ENCODE measurements at regions not wholly inside any gene's neighbourhood (a gene's known extent, or its start where the extent isn't known, plus 50 kb on each side); places are given as distances from the start of the nearest gene placed in this dataset.

GRCh38 chr13:79807554-79807953 lies 326.6 kb downstream of the NDFIP2 start:
- no peak for DNase-seq
- Histone ChIP-seq H3K27me3 (ENCODE audit: control insufficient read depth, insufficient read depth, low read length) (no peaks in the 10 kb centered on the region), H3K36me3 (replicated peaks; ENCODE audit: control insufficient read depth, insufficient read depth, low read length) (no peaks in the 10 kb centered on the region), H3K4me3 (ENCODE audit: insufficient read depth, low read depth, low read length) (no peak overlapping the region)

- no peak for DNase-seq
- Histone ChIP-seq H3K4me3 (ENCODE audit: insufficient read depth, low read depth, low read length) (no peak overlapping the region), H3K27me3 (ENCODE audit: control insufficient read depth, insufficient read depth, low read length) (no peaks in the 10 kb centered on the region), H3K36me3 (replicated peaks; ENCODE audit: control insufficient read depth, insufficient read depth, low read length) (no peaks in the 10 kb centered on the region)
Measured at GRCh38 chr13:79806821-79807220, 325.9 kb downstream of the NDFIP2 start.

- Histone ChIP-seq H3K4me3 (ENCODE audit: insufficient read depth, low read depth, low read length) (no peak overlapping the region), H3K27me3 (ENCODE audit: control insufficient read depth, insufficient read depth, low read length) (no peaks in the 10 kb centered on the region)
- DNase-seq = peak; percentile 53
Measured at GRCh38 chr13:79805317-79805716, 324.4 kb downstream of the NDFIP2 start.

GRCh38 chr13:79803989-79804388 lies 323.0 kb downstream of the NDFIP2 start:
- Histone ChIP-seq H3K4me3 (ENCODE audit: insufficient read depth, low read depth, low read length) (no peak overlapping the region), H3K27me3 (ENCODE audit: control insufficient read depth, insufficient read depth, low read length) (no peaks in the 10 kb centered on the region), H3K36me3 (replicated peaks; ENCODE audit: control insufficient read depth, insufficient read depth, low read length) (no peaks in the 10 kb centered on the region)
- no peak for DNase-seq

More at GRCh38 chr13:79805317-79805716, 324.4 kb downstream of the NDFIP2 start:
- H3K36me3 ChIP-seq (replicated peaks; ENCODE audit: control insufficient read depth, insufficient read depth, low read length) = no peaks in the 10 kb centered on the region

DNA sequence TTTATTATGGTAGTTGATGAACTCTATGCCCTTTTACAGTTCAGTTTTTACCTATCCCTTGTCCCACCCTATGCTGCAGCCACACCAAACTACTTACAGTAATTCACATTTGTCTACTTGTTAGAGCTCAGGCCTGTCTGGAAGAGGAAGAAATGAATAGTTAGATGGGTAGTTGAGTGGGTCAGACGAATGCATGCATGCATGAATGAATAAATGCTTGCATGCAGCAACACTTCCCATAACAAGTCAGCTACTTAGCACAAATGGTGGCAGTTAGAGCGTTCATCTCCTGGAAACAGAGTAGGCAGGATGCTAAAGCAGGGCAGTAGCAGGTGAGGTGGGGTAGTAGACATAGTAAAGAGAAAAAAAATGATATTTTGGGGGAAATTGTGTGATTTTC lies 322.3 kb downstream of the NDFIP2 start:
- no peaks in the 10 kb centered on the region for H3K27me3 ChIP-seq (ENCODE audit: control insufficient read depth, insufficient read depth, low read length)
- no peak for DNase-seq
- H3K4me3 ChIP-seq (ENCODE audit: insufficient read depth, low read depth, low read length) = no peak overlapping the region
- H3K36me3 ChIP-seq (replicated peaks; ENCODE audit: control insufficient read depth, insufficient read depth, low read length) = no peaks in the 10 kb centered on the region

- H3K27me3 ChIP-seq (ENCODE audit: control insufficient read depth, insufficient read depth, low read length) = no peaks in the 10 kb centered on the region
- DNase-seq = no peak
- H3K36me3 ChIP-seq (replicated peaks; ENCODE audit: control insufficient read depth, insufficient read depth, low read length) = no peaks in the 10 kb centered on the region
- H3K4me3 ChIP-seq (ENCODE audit: insufficient read depth, low read depth, low read length) = no peak overlapping the region
Measured at GRCh38 chr13:79802389-79803085, 321.6 kb downstream of the NDFIP2 start.

DNA sequence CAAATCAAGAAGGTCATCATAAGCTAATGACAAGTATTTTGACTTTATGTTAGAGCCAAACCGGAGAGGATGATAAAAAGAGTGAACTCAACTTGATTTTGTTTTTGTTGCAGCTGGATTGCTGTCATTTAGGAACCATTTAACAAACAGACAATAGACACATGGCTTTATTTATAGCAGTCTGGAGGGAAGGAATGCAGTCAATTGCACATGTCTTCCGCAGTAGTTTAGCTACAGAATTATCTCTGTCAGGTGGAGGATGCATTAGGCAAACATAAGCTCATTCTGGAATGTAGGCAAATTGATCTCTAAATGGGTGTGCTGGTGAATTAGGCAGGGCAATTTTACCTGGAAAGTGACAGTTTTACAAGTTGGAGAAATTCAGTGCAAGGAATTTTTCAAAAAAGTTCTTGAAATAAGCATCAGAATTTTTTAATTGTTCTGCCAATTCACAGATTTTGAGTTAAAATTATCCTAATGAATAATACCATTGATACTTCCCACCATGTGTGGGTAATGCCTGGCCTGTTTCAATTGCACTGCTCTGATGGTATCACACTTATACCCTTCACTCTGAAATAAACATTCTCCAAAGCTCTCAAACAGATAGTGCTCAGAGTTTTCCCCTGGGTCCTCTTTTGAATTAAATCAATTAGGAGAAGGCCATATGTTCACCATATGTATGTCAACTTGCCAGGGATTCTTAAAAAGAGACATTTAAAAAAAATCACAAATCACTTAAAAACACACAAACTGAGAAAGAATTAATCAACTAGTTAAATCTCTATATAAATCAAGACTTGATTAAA lies 318.3 kb downstream of the NDFIP2 start:
- Histone ChIP-seq H3K36me3 (replicated peaks; ENCODE audit: control insufficient read depth, insufficient read depth, low read length) (no peaks in the 10 kb centered on the region), H3K4me3 (ENCODE audit: insufficient read depth, low read depth, low read length) (no peak overlapping the region), H3K27me3 (ENCODE audit: control insufficient read depth, insufficient read depth, low read length) (no peaks in the 10 kb centered on the region)
- no peak for DNase-seq

GRCh38 chr13:79796136-79796535 lies 315.2 kb downstream of the NDFIP2 start:
- DNase-seq = no peak
- Histone ChIP-seq H3K36me3 (replicated peaks; ENCODE audit: control insufficient read depth, insufficient read depth, low read length) (no peaks in the 10 kb centered on the region), H3K4me3 (ENCODE audit: insufficient read depth, low read depth, low read length) (no peak overlapping the region), H3K27me3 (ENCODE audit: control insufficient read depth, insufficient read depth, low read length) (no peaks in the 10 kb centered on the region)

DNA sequence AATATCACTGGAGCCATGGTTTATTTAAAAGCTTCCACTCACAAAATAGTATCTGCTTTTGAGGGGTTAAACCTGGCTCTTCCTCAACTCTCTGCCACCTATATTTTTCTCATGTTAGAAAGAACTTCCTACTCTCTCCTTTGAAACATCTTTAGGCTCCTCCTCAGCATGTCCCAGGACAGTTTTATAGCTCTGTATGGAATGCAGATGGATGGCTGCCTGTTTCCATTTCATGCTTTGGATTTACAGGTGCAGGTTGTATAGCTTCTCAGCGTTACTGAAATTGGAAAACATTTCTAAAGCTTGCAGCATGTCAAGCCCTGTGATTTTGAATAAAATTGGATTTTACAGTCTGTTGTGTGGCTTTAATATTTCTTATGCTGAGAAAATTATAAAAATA lies 314.0 kb downstream of the NDFIP2 start:
- Histone ChIP-seq H3K4me3 (ENCODE audit: insufficient read depth, low read depth, low read length) (no peak overlapping the region), H3K27me3 (ENCODE audit: control insufficient read depth, insufficient read depth, low read length) (no peaks in the 10 kb centered on the region), H3K36me3 (replicated peaks; ENCODE audit: control insufficient read depth, insufficient read depth, low read length) (no peaks in the 10 kb centered on the region)
- DNase-seq = no peak

DNA sequence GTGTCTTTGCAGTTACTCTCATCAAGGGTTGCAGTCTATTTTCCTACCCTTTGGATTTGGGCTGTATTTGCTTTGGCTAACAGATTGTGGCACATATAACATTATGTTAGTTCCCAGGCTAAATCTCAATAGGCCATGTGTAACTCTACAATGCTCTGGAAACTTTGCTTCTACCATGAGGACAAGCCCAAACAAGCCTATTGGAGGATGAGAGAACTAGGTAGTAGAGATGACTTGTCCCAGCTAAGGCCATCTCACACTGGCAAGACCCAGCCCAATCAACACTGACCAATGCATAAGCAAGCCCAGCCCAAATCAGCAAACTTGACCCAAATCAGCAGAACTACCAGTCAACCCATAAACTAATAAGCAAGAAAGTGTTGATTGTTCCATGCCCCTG lies 311.8 kb downstream of the NDFIP2 start:
- H3K4me3 ChIP-seq (ENCODE audit: insufficient read depth, low read depth, low read length) = no peak overlapping the region

DNA sequence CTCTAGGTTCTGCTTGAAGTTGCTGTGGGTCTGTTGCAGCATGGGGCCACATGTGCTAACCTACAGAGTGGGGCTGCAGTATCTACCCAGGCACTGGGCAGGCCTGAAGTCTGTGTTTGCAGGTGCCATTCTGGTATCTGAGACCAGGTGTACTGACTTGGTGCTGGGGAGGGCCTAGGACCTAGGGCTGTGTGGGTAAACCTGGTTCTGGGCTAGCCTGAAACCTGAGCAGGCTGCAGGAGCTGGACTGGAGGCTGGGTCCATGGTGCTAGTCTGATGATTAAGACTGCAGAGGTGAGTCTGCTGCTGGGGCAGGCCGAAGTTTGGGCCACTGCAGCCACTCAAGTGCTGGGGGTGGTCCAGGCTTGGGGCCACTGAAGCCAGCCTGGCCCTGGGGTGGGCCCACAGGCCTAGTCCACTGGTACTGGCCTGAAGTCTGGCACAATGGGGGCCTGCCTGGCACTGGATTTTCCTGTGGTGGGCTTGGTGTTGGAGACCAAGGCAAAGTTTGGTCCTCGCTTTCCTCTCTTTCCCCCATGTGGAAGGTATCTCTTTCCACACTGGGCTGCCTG lies 310.6 kb downstream of the NDFIP2 start:
- Histone ChIP-seq H3K36me3 (replicated peaks; ENCODE audit: control insufficient read depth, insufficient read depth, low read length) (no peaks in the 10 kb centered on the region), H3K27me3 (ENCODE audit: control insufficient read depth, insufficient read depth, low read length) (no peaks in the 10 kb centered on the region), H3K4me3 (ENCODE audit: insufficient read depth, low read depth, low read length) (no peak overlapping the region)
- no peak for DNase-seq

More for the DNA sequence above, 311.8 kb downstream of the NDFIP2 start:
- Histone ChIP-seq H3K36me3 (replicated peaks; ENCODE audit: control insufficient read depth, insufficient read depth, low read length) (no peaks in the 10 kb centered on the region), H3K27me3 (ENCODE audit: control insufficient read depth, insufficient read depth, low read length) (no peaks in the 10 kb centered on the region)
- DNase-seq = no peak

GRCh38 chr13:79786176-79786575 lies 305.2 kb downstream of the NDFIP2 start:
- DNase-seq = no peak
- Histone ChIP-seq H3K27me3 (ENCODE audit: control insufficient read depth, insufficient read depth, low read length) (no peaks in the 10 kb centered on the region), H3K4me3 (ENCODE audit: insufficient read depth, low read depth, low read length) (no peak overlapping the region), H3K36me3 (replicated peaks; ENCODE audit: control insufficient read depth, insufficient read depth, low read length) (no peaks in the 10 kb centered on the region)

- DNase-seq = peak; percentile 61
- Histone ChIP-seq H3K27me3 (ENCODE audit: control insufficient read depth, insufficient read depth, low read length) (no peaks in the 10 kb centered on the region), H3K4me3 (ENCODE audit: insufficient read depth, low read depth, low read length) (no peak overlapping the region), H3K36me3 (replicated peaks; ENCODE audit: control insufficient read depth, insufficient read depth, low read length) (no peaks in the 10 kb centered on the region)
Measured at GRCh38 chr13:79782541-79783205, 301.7 kb downstream of the NDFIP2 start.

DNA sequence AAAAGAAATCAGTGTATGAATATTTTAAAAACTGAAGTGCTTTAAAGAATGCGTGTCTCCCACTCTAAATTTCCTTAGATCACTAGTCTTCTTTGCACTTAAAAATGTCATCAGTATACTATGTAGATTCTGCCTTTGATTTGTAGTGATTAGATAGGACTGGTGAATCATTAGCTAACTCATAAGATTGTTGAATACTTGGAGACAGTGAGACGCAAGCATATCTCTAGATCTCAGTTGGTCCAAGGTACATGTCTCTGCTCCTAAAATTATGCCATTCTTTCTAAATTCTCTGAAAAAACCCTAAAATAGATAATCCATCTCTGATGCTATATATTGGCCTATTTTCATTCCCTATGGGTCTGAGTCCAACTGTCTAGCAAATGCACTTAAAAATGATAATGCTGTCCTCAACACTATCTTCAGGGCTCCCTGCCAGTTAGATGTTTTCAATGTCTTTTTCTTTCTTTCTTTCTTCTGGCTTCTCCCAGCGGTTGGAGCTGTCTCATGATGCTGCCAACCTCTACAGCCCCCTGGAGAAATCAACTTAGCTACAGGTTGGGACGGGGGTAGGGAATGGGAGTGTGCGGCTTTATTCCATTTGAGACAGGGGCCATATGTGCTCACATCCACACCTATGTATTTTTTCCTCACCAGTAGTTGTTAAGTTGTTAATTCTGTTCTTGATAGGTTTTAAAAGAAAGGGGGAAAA lies 301.0 kb downstream of the NDFIP2 start:
- no peaks in the 10 kb centered on the region for H3K27me3 ChIP-seq (ENCODE audit: control insufficient read depth, insufficient read depth, low read length)
- DNase-seq = no peak
- H3K4me3 ChIP-seq (ENCODE audit: insufficient read depth, low read depth, low read length) = no peak overlapping the region

More for the DNA sequence above, 301.0 kb downstream of the NDFIP2 start:
- H3K36me3 ChIP-seq (replicated peaks; ENCODE audit: control insufficient read depth, insufficient read depth, low read length) = no peaks in the 10 kb centered on the region
